Panc1 (cell line): ENCODE measurements at regions not wholly inside any gene's neighbourhood (a gene's known extent, or its start where the extent isn't known, plus 50 kb on each side); places are given as distances from the start of the nearest gene placed in this dataset.
"Not testable (repeated sequence)": the region's sequence is repeated elsewhere in the genome, so short reads cannot be mapped to it uniquely, and the experiment has no call there.

ENCODE experiments used
- CTCF ChIP-seq: fragments of 450-650 bp; IDR thresholded peaks from 2 replicates; pipeline ENCODE4 v1.5.1; 2017; ENCODE audit warnings: mild to moderate bottlenecking
- POLR2AphosphoS5 ChIP-seq: IDR thresholded peaks from 2 replicates; pipeline ENCODE4 v1.6.1; 2012; ENCODE audit warnings: mild to moderate bottlenecking, low read depth, low read length, moderate library complexity

DNA sequence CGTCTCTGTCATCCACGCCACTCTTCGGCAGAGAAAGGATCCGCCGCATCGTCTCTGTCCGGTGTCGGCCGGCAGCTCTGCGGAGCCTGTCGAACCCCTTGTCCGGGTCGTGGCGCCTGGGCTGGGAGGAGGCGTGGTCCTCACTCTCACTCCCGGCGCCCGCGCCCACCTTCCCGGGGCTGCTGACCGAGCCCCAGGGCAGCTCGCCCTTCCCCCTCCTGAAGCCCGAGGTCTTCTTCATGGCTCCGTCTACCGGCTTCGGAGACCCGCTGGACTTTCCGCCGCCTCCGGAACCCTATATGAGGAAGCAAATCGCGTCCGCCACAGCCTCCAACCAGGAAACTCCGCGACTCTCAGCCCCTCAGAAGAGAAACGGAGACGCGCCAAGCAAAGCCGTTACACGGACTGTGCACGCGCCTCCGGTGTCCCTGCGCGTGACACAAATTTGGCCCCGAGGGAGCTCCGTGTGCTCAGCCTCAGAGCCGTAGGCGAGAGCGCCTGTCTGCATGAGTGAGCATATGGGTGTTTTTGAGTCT lies 163.0 kb upstream of the TUBA3C start:
- TF ChIP-seq CTCF, POLR2AphosphoS5: not testable (repeated sequence)
